ENCODE measurements at regions not wholly inside any gene's neighbourhood (a gene's known extent, or its start where the extent isn't known, plus 50 kb on each side); places are given as distances from the start of the nearest gene placed in this dataset.

DNA sequence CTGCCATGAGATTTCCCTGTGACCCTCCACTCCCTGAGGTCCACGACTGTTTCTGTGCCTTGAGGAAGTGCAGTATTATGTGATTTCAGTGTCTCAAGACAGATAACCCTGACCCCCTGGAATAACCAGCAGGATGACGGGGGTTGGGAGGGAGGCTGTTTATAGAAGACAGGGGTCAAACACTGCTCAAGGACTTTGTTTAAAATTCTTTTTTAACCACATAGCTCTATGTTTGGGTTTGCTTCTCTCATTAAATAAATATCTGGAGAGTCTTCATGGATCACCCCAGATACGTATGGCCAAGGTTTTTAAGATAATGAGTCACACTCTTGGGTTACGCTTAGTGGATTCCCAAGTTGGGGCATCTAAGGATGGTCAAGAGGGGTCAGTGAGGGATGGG lies 523.8 kb upstream of the TNP1 start:
- no peak for TF ChIP-seq CTCF (conservative IDR thresholded peaks at IDR 0.05; ENCODE audit: low read depth, low read length)
- DNase-seq (ENCODE audit: low read depth), result no peak
- H3K4me3 ChIP-seq (ENCODE audit: low read length), result no peak overlapping the region

DNA sequence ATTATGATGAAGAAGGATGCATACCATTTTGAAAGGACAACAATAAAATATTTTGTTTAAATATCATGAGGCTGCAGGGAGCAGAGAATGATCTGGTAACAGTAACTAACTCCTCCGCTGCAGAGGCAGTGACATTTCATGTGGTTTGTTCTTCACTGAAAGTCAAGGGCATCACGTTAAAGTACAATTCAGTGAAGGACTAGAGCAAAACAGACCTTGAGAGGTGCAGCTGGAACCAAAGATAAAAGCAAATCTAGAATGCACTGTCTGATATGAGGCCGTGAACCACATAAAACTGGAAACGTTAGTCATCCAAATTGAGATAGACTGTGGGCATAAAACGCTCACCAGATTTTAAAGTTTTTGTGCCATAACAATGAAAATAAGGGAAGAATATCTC lies 522.9 kb upstream of the TNP1 start:
- no peak for TF ChIP-seq CTCF (conservative IDR thresholded peaks at IDR 0.05; ENCODE audit: low read depth, low read length)

DNA sequence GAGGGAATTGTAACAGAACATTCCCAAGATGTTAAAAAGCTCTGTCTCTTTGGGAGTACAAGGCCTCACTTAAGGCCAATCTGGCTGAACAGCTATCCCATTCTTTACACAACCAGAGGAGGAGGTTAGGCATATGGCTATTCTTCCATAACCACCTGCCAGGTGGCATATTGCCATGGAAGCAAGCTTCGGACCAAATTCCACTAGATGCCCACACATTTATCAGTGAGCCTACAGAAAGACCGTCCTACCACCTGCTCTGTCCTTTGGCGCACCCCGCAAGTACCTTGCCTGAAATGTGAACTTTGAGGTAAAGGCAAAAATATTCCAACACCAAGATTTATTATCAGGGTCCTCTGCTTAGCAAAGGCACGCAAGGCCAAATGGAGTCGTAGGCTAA lies 519.9 kb upstream of the TNP1 start:
- no peak for TF ChIP-seq CTCF (conservative IDR thresholded peaks at IDR 0.05; ENCODE audit: low read depth, low read length)
- DNase-seq (ENCODE audit: low read depth), result no peak
- H3K4me3 ChIP-seq (ENCODE audit: low read length), result no peak overlapping the region

More for the DNA sequence above, 522.9 kb upstream of the TNP1 start:
- H3K4me3 ChIP-seq (ENCODE audit: low read length), result no peak overlapping the region
- no peak for DNase-seq (ENCODE audit: low read depth)

GRCh38 chr2:217372794-217373193 lies 512.9 kb upstream of the TNP1 start:
- no peak overlapping the region for H3K4me3 ChIP-seq (ENCODE audit: low read length)
- no peak for DNase-seq (ENCODE audit: low read depth)
- no peak for TF ChIP-seq CTCF (conservative IDR thresholded peaks at IDR 0.05; ENCODE audit: low read depth, low read length)

GRCh38 chr2:217371781-217372213 lies 511.9 kb upstream of the TNP1 start:
- H3K4me3 ChIP-seq (ENCODE audit: low read length), result no peak overlapping the region
- peak; percentile 88 for DNase-seq (ENCODE audit: low read depth)
- TF ChIP-seq CTCF (conservative IDR thresholded peaks at IDR 0.05; ENCODE audit: low read depth, low read length), result no peak

DNA sequence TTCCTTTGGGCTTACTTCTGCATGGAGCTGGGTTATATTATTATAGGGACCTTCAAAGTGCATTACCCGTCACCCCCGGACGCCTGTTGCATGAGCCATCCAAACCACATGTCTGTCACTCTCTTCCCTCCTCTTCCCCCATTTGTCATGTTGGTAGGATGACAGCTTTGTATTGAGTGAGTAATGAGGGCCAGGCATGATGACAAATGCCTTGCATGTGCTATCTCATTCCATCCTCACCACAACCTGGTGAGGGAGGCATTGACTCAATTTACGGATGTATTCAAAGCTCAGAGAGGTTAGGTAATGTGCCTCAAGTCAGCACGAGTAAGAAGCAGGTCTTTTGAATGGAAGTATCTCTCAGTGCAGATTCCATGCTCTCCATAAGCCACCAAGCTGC lies 510.5 kb upstream of the TNP1 start:
- no peak for DNase-seq (ENCODE audit: low read depth)
- TF ChIP-seq CTCF (conservative IDR thresholded peaks at IDR 0.05; ENCODE audit: low read depth, low read length), result no peak
- H3K4me3 ChIP-seq (ENCODE audit: low read length), result no peak overlapping the region

GRCh38 chr2:217367464-217367863 lies 507.6 kb upstream of the TNP1 start:
- no peak for DNase-seq (ENCODE audit: low read depth)

More at GRCh38 chr2:217367464-217367863, 507.6 kb upstream of the TNP1 start:
- H3K4me3 ChIP-seq (ENCODE audit: low read length), result no peak overlapping the region
- no peak for TF ChIP-seq CTCF (conservative IDR thresholded peaks at IDR 0.05; ENCODE audit: low read depth, low read length)

All from retinal pigment epithelial cell (primary cell).